HG02763 (cell line): ENCODE measurements at regions not wholly inside any gene's neighbourhood (a gene's known extent, or its start where the extent isn't known, plus 50 kb on each side); places are given as distances from the start of the nearest gene placed in this dataset.
"Not testable (repeated sequence)": the region's sequence is repeated elsewhere in the genome, so short reads cannot be mapped to it uniquely, and the experiment has no call there.

Experiments
- ATAC-seq: cut with Tn5 transposase; IDR thresholded peaks from one replicate; pipeline ENCODE4 v1.9.1; 2021; ENCODE audit warnings: mild to moderate bottlenecking, moderate library complexity; ENCODE audit not compliant: unreplicated experiment

DNA sequence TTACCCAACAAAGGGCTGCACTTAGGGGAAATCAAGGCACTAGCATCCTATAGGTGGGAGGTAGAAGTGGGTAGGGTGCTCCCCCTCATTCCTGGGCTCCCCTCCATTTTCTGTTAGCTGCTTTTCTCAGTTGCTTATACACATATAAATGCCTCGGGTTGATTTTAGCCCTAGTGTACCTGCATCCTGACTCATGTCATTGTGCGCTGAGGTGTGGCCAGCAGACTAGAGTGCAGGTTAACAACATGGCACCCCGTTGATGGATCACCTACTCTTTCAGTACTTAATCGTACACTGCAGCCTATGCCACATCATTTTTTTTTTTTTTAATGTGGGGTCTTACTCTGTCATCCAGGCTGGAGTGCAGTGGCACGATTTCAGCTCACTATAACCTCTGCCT lies 144.0 kb upstream of the ITGB1 start:
- ATAC-seq, result no peak

DNA sequence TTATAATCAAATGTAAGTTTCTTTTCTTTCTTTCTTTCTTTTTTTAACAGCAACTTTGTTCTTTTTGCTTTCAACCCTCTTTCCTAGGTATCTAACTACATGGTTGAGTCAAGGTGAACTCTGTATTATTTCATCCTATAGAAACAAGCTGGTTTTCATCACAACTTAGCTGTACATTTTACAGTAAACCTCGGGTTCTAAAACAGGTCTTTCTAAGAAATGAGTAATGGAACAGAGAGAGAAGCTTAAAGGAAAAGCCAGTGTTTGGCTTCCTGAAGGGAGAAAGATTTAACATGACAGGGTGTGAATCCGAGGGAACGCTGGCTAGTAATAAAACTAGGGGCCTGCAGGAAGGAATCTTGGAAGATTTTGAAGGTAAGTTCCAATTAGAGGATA lies 143.4 kb upstream of the ITGB1 start:
- no peak for ATAC-seq

DNA sequence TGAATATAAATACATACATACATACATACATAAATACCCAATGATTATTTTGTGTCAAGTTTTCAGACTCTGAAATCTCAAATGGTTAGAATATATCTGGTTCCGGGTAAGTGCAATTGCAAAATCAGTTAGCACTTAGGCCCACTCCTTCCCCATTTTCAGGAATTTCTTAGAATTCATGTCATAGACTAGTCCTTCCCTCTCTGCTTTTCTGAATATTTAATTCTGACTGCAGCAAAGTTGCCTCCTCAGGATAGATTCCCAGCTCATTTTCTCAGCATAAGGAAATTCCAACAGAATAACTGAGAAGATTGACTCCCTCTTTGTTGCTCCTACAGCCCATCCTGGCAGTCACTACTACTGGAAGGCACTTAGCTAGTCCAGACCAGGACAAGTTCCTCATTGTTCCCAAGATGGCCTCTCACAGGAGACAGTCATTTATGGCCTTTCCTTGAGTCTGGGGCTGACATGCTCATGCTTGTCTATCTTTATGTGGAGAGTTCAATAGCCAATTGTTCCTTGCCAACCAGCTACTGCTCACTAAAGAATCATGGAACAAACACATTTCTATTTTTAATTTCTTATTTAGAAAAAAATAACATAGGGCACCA lies 142.9 kb upstream of the ITGB1 start:
- ATAC-seq, result no peak

DNA sequence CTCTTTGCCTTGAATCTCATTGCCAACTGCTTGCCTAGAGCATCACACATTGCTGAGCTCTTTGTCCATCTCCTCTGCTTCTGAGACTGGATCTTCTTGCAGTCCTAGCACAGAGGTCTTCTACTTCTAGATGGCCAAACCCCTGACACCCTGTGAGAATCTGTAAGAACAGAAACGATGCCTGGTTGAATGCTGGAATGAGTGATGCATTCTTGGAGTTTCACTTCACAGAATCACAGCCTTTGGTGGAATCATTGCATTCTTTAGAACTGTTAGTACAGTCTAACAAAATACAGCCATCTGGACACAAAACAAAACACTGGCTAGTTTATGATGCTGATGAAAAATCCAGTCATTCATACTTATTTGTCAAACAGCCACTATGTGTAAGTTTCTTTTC lies 141.7 kb upstream of the ITGB1 start:
- no peak for ATAC-seq

DNA sequence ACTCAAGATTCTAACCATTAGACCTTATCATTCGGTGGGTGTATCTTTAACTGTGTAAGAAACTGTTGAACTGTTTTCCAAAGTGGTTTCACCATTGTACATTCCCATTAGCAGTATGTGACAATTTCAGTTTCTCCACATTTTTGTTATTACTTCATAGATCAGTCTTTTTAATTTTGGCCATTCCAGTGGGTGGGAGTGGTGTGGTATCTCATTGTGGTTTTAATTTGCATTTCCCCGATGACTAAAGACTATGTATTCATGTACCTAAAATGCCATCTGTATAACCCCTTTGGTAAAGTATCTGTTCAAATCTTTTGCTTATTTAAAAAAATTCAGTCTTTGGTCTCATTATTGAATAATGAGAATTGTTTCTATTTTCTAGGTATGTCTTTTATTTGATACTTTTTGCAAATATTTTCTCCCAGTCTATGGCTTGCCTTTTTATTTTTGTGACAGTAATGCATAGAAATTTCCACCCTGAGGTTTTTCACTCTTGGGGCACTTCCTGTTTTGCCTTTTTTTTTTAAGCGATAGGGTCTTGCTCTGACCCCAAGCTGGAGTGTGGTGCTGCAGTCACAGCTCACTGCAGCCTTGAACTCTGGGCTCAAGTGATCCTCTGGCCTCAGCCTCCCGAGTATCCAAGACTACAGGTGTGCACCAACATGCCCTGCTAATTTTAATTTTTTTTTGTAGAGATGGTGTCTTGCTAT lies 141.1 kb upstream of the ITGB1 start:
- ATAC-seq, result no peak

DNA sequence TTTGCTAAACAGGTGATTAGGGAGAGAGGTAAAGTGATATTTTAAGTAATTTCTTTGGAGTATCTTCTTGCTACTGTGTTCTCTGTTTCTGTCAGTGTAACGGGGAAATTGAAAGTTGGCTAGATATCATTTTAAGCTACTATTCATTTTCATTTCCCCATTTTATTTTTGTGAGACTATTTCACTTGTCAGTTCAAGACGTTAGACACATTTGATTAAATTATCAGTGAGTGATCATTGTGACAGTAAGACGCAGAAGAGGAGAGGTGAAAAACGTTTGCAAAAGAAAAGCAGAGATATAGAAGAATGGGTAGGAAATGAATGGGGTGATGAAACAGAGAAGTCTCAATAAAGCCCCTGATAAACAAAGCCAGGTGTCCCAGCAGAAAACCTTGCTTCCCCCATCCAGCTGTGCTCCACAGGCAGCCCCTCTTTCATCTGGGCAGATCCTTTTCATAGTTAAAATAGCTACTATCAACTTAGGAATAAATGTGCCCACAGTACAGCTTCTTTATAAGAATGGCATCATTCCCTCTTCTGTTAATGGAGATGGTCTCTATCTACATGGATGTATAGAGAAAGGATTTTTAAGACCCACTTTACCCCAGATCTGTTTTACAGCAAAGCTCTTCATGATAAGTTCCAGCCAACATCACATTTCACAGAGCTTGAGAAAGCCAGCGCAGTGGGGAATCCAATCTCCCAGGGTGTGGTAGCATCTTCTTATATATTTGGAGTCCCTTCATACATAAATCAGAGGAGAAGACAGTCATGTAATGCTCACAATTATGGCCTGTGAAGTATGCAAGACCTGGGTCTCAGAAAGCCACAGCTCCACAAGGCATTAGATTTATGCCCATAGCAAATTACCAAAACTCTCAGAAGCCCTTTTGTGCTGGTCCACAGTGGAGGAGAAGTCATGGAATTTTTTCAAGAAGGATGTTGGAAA lies 138.1 kb upstream of the ITGB1 start:
- peak; percentile 60 for ATAC-seq

DNA sequence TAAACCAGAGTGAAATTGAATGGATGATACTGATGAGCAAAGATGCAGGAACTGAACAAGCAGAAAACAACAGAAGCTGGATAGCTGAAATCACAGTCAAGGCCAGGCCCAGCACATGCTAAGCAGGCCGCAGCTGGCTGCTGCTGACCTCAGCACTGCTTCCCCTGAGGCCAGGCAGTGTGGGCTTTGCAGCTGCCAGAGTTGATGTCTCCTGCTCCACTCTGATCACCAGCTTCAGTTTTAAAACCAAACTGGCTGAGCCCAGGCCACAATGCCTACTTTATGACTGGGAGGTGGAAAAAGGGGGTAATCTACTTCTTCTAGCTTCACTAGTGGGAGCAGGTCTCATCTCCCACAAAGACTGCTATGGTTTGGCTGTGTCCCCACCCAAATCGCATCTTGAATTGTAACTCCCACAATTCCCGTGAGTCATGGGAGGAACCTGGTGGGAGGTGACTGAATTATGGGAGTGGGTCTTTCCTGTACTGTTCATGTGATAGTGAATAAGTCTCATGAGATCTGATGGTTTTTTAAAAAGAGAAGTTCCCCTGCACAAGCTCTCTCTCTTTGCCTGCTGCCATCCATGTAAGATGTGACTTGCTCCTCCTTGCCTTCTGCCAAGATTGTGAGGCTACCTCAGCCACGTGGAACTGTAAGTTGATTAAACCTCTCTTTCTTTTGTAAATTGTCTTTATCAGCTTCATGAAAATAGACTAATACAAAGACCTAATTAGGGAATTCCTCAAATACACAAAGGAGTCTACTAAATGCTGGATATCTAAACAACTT lies 136.4 kb upstream of the ITGB1 start:
- no peak for ATAC-seq

DNA sequence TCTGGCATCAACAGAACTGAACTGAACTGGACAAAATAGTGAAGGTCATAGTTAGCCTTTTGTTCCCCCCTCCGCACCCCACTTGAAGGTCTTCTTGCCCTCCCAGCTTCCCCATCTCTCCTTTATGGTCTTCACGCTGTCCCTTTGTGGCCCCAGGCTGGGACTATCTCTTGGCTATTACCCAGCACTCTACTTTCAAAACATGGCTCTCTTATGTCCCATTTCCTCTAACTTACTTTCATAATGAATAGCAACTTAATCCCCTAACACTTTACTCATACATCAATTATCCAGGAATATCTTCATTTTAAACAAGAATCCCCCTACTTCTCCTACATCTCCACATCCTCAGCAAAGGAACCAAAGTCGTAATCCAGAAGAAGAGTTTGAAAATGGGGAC lies 135.3 kb upstream of the ITGB1 start:
- ATAC-seq, result no peak

DNA sequence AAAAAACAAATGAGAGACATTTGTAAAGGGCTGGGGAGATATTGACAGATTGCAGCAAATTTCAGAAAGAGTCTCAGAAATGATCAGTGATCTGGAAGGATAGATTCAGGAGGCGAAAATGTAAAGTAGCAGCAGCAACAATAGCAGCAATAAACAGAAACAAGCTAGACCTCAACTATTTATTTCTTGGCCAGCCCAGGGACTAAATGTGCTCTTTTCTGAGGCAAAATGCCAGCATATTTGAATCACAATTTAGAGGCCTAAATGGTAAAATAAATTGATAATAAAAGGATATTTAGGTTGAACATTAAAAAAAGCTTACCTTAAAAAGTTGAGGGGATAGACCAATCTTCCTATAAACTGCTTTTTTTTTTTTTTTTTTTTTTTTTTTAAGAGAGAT lies 134.6 kb upstream of the ITGB1 start:
- no peak for ATAC-seq

DNA sequence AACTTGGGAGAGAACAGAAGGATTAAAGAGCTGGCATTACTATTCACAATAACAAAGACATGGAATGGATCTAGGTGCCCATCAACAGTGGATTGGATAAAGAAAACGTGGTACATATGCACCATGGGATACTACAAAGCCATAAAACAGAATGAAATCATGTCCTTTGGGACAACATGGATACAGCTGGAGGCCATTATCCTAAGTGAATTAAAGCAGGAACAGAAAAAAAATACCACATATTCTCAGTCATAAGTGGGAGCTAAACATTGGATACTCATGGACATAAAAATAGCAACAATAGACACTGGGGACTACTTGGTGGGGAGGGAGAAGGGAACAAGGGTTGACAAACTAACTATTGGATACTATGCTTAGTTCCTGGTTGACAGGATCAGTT lies 133.2 kb upstream of the ITGB1 start:
- ATAC-seq, result no peak

DNA sequence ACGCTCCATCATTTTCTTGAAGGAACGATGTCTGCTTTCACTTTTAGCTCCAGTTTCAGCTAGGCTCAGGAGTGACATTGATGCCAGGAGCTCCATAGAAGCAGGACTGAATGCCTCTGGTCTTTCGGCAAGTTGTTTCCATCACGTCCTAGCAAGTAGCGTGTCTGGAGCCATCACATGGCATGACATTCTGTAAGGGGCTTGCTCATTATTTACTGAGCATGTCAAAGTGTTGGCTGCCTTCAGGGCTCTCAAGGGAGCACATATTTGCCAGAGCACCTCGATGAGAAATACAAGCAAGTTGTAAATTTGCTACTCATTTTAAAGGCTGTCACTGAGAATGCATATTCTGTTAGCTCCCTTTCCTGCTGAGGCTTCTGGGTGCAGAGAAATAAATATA lies 131.0 kb upstream of the ITGB1 start:
- ATAC-seq, result no peak

DNA sequence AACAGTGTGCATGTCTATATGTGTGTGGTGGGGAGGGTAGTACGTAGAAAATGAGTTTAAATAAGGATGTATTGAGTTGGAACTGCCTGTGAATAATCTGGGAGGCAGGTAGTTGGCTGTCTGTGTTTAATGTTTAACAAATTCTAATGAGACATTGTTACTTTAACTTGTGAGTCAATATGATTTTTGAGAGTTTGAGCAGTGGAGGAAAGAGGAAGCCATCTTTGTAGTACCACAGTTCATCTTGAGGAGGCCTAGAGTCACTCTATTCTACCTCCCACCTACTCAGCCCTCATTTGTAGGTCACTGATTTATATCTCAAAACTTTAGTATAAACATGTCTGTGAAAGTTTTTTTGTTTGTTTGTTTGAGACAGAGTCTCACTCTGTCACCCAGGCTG lies 129.9 kb upstream of the ITGB1 start:
- no peak for ATAC-seq

DNA sequence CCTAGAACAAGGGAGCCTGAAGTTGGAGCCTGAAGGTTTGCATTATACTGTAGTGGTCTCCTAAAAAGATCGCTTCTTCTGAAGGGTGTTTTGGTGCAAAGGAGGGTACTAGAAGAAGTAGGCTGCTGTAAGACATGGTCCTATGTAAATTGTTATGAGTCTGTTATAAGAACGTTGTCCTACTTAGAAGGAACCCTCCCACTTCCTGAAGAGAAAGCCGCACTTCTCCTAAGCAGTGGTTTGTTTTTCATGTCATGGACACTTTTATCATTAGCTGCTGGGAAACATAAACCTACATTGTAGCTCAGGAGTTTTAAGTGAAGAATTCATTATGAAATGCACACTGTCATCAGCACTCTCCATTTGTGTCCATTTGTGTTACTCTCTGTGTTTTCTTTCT lies 129.1 kb upstream of the ITGB1 start:
- ATAC-seq, result no peak

DNA sequence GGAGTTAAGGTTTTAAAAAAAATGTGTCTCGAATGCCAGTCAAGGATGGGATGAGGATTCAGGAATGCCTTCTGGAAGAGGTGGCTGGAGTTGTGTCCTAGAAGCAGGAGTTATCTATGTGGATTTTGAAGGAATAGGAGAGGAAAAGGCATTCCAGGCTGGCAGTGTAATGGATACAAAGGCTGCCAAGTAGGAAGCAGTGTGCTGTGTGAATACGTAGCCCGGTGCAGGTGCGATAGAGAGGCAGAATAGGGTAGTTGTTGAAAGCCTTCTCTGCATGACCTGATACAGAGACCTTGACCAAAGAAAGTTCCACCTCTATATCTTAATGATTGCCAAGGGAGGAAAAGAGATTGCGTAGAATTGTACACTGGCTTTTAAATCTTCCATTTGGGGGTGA lies 128.1 kb upstream of the ITGB1 start:
- no peak for ATAC-seq

DNA sequence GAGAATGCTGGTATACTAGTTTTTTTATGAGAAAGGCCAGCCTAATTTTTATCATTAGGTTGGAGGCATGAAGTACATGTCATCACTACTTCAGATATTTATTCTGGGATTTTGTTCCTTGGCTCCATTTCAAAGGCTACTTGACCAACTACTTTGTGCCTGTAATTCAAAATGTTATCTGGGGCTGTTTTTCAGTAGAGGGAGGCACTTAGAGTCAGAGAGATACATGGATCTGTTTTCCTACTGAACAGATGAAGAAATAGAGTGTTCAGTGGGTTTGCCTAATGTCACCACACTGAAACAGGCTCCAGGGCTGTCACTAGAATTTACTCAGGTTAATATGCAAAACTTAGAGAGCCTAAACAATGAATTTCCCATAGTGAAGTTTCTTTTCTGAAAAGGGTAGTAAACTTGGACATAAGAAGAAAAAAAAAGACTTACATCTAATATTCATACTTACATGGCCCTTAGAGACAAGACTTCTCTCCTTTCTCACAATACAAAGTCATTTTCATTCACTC lies 127.3 kb upstream of the ITGB1 start:
- no peak for ATAC-seq

DNA sequence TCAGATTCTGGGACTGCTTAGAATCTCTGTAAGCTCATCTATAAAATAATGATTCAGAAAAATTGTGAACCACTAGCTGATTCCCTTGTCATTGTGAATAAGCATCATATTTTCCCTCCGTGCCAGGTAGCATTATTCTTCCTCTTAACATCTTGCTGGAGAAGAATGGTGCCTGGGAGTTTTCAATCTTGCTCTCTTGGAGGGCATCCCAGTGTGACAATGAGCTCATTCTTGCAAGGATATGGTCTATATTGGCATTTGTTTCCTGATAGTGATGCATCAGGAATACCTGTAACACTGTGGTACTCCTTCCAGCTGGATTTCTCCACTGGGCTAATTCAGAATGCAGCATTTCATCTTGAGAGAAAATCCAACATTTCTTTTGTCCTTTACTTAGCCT lies 126.4 kb upstream of the ITGB1 start:
- ATAC-seq, result no peak

DNA sequence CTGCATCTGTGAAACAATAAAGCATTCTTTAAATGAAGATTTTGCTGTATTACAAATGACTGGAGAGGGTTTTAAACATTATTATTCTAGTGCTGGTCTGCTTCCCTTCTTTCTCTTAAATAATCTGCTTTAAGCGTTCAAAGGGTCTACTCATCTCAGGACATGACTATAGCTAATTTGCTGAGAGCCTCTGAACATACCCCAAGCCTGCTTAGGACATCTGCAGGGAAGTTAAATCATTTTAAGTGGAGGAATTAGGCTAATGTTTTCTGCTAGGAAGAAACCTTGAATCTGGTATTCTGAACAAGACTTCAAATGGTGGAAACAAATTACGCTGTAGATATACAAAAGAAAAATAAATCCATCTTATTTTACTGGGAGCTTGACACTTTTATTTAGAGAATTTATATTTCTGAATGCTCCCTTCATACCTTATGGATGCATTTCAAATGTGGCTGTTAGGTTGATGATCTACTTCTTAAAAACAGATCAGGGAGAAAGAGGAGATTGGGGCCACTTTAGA lies 124.4 kb upstream of the ITGB1 start:
- ATAC-seq, result no peak

DNA sequence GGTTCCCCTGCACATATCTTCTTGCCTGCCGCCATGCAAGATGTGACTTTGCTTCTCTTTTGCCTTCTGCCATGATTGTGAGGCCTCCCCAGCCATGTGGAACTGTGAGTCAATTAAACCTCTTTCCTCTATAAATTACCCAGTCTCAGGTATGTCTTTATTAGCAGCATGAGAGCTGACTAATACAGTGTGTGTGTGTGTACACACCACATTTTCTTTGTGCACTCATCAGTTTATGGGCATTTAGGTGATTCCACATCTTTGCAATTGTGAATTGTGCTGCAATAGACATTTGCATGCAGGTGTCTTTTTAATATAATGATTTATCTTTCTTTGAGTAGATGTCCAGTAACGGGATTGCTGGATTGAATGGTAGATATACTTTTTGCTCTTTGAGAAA lies 122.4 kb upstream of the ITGB1 start:
- not testable (repeated sequence) for ATAC-seq

DNA sequence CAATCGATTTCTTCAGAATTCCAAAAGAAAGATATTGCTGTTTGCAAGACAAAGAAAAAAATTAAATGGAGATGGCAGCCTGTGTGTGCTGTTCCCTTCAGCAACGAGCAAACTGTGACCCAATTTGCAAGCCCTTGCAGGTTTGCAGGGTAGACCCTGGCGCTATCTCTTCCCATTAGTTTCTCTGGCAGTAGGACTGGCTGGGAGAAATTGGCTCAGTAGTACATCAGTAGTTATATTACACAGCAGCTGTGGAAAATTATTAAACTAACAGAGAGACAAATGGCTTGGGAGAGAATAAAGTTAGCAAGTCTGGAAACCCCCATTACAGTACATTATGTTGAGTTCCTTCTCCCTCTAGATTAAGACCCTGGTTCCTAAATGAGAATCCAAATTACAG lies 116.4 kb upstream of the ITGB1 start:
- no peak for ATAC-seq

DNA sequence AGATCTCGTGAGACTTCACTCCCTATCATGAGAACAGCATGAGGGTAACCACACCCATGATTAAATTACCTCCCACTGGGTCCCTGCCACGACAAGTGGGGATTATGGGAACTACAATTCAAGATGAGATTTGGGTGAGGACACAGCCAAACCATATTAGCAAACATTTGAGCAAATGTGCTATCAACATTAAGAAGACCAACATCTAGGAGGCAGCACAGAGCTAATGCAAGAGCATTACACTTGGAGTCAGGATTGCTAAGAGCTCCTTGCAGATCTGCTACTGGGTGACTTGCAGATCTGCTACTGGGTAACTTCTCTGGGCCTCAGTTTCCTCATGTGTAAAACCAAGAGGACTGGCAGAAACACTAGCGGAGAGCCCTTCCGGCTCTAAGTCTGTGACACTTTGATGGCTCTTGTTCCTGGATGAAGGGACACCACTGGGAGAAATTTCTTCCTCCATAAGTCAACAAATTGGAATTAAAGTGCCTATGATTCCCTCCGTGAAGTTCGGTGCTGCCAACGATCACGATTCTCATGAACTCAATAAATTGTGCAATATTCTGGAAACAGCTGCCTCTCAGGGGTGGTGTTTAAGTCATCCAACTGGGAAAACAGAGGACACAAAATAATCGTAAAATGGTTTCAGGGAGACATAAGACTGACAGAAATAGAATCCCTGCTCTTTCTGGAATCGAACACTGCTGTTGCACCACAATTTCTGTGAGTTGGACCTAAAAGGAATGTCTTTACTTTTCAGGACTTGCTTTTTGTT lies 115.8 kb upstream of the ITGB1 start:
- ATAC-seq, result no peak
